GM12891 (cell line): ENCODE measurements at regions not wholly inside any gene's neighbourhood (a gene's known extent, or its start where the extent isn't known, plus 50 kb on each side); places are given as distances from the start of the nearest gene placed in this dataset.

Experiments
- PAX5 ChIP-seq: IDR thresholded peaks from 2 replicates; pipeline ENCODE4 v1.6.1; 2011; ENCODE audit warnings: low read length, moderate library complexity, mild to moderate bottlenecking; ENCODE audit not compliant: insufficient read depth, severe bottlenecking
- POLR2A ChIP-seq: IDR thresholded peaks from 2 replicates; pipeline ENCODE4 v1.6.1; 2011; ENCODE audit warnings: low read depth, low read length, control low read depth
- POLR2AphosphoS5 ChIP-seq: IDR thresholded peaks from 2 replicates; pipeline ENCODE4 v1.6.1; 2011; ENCODE audit warnings: low read depth, low read length, control low read depth
- SPI1 ChIP-seq: IDR thresholded peaks from 2 replicates; pipeline ENCODE4 v1.6.1; 2011; ENCODE audit warnings: low read depth, low read length, control low read depth
- TAF1 ChIP-seq: IDR thresholded peaks from 2 replicates; pipeline ENCODE4 v1.6.1; 2011; ENCODE audit warnings: low read depth, low read length, control low read depth

DNA sequence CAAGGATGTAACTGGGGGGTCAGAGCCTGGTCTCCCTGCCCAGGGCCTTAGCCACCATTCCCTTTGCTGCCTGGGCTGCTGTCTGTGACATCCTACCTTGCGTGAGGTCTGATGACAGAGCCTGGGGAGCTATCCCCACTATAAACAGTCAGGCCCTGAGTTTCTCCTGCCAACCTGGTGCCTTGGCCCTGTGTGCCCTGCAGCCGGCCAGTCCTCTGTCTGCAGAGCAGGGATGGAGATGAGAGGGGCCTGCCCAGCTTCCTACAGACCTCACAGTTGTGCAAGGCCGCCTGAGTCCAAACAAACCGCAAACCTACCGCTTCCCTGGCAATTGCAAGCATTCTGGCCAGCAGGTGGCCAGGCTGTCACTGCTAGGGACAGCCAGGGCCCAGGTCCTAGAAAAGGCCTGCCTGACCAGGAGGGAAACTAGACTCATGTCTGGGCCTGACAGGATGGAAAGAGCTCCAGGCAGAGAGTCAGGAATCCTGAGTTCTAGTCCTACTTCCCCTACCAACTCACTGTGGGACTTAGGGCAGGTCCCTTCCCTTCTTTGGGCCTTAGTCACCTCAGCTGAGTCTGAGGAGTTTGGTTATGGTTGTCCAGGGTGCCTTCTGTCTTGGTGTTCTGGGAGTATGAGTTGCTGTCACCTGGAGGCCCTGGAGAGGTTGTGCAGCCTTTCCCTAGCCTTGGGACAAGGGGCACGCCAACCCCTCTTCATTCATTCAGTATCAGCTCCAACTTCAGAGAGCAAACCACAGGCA, 86.2 kb downstream of the VEGFA start:
- TF ChIP-seq POLR2A: no peak
- TF ChIP-seq POLR2AphosphoS5: no peak
- TF ChIP-seq TAF1: no peak
- no peak for TF ChIP-seq PAX5
- TF ChIP-seq SPI1: no peak
